Muscle of leg (tissue), 3 donors: ENCODE measurements at regions not wholly inside any gene's neighbourhood (a gene's known extent, or its start where the extent isn't known, plus 50 kb on each side); places are given as distances from the start of the nearest gene placed in this dataset.
"Not testable (repeated sequence)": the region's sequence is repeated elsewhere in the genome, so short reads cannot be mapped to it uniquely, and the experiment has no call there.

Source experiments
- DNase-seq: peaks from one replicate; pipeline ENCODE4 v3.0.0; 2013
- H3K27ac ChIP-seq: one replicate; pipeline ENCODE4 v1.5.1; 2013; ENCODE audit warnings: mild to moderate bottlenecking, low read length, control low read depth
- H3K27me3 ChIP-seq: one replicate; pipeline ENCODE4 v1.6.1; 2013; ENCODE audit warnings: low read length; ENCODE audit not compliant: control insufficient read depth, insufficient read depth
- H3K36me3 ChIP-seq: one replicate; pipeline ENCODE4 v1.6.1; 2013; ENCODE audit warnings: low read length; ENCODE audit not compliant: control insufficient read depth, insufficient read depth
- H3K4me1 ChIP-seq: one replicate; pipeline ENCODE4 v1.6.1; 2013; ENCODE audit warnings: low read length; ENCODE audit not compliant: control insufficient read depth, insufficient read depth
- H3K4me3 ChIP-seq: one replicate; pipeline ENCODE4 v1.5.1; 2013; ENCODE audit warnings: low read length, control low read depth
- H3K9me3 ChIP-seq: replicated peaks from 2 replicates; pipeline ENCODE4 v1.6.1; 2013; ENCODE audit warnings: low read depth, low read length; ENCODE audit not compliant: control insufficient read depth
- WGBS: methylation state at CpG from one replicate; pipeline ENCODE4 v1.1.5; 2013; ENCODE audit warnings: missing lambda C conversion rate; ENCODE audit not compliant: insufficient coverage; 5-methylcytosine and 5-hydroxymethylcytosine counted together

DNA sequence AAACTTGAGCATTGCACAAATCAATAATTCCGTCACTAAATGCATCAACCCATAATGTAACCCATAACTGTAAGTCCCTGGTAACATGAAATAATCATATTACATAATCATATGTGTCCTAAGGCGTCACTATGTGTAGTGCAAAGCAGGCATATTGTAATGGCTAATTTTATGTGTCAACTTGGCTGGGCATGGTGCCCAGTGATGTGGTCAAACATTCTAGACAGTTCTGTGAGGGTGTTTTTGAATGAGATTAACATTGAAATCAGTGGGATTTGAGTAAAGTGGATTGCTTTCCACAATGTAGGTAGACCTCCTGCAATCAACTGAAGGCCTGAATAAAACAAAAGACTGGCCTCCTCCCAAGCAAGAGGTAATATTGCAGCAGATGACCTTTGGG, 794.4 kb upstream of the ACO1 start:
- no peaks in the 10 kb centered on the region for H3K36me3 ChIP-seq
- no peaks in the 10 kb centered on the region for H3K9me3 ChIP-seq
- H3K27ac ChIP-seq: no peak overlapping the region
- no peak for DNase-seq
- H3K4me1 ChIP-seq: no peaks in the 10 kb centered on the region
- no peak overlapping the region for H3K4me3 ChIP-seq
- WGBS: no CpG with 5 or more reads among the region's 2 CpGs
- no peaks in the 10 kb centered on the region for H3K27me3 ChIP-seq

DNA sequence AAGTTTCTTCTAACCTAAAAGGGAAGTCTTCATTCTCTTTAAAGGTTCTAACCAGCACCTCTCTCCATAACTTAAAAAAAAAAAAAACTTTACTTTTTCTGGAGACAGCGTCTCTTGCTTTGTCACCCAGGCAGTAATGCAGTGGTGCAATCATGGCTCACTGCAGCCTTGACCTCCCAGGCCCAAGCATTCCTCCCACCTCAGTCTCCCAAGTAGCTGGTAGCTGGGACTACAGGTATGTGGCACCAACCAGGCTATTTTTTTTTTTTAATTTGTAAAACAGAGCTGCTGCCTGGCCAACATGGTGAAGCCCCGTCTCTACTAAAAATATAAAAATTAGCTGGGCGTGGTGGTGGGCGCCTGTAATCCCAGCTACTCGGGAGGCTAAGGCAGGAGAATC, 787.4 kb upstream of the ACO1 start:
- no CpG with 5 or more reads among the region's 5 CpGs for WGBS
- H3K4me1 ChIP-seq, H3K4me3 ChIP-seq, H3K27me3 ChIP-seq, H3K27ac ChIP-seq, DNase-seq, H3K9me3 ChIP-seq, H3K36me3 ChIP-seq: not testable (repeated sequence)

DNA sequence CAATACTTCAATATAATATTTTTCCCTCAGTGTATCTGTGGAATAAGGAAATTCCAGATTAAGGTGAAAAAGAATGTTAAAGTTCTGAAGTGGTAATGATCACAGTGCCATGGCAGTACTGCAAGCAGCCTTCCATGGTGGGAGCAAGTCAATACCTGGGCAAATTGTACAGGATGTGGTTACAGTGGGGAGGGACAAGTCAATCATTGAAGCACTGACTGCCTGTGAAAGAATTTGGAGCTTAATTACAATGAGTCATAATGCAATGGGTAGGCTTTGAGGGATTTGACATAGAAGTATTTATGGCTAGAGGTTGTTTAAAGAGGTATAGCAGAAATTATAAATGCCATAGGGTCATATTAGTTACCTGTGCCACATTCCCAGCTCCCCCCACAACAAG, 786.5 kb upstream of the ACO1 start:
- H3K27ac ChIP-seq: no peak overlapping the region
- H3K27me3 ChIP-seq: no peaks in the 10 kb centered on the region
- H3K4me3 ChIP-seq: no peak overlapping the region
- DNase-seq: no peak
- H3K4me1 ChIP-seq: no peaks in the 10 kb centered on the region
- no peaks in the 10 kb centered on the region for H3K9me3 ChIP-seq
- H3K36me3 ChIP-seq: no peaks in the 10 kb centered on the region

DNA sequence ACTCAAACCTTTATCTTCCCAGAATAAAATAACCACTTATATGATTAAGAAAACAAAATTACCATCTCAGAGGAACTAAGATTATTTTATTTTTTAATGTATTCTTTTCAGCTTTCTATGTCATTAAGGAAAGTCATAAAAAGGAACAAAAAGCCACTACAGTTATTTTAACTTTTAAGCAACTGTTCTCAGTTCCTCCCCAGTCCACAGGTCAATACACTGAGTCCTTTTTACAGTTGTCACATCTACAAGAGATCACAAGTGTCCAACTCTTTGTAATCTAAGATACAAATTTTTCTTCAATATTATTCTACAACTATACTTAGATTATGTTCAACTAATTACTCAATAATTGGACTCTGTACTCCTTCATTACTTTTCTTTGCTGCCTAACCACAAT, 782.8 kb upstream of the ACO1 start:
- H3K9me3 ChIP-seq: no peaks in the 10 kb centered on the region
- no peak overlapping the region for H3K4me3 ChIP-seq
- H3K27ac ChIP-seq: no peak overlapping the region
- DNase-seq: no peak
- H3K27me3 ChIP-seq: no peaks in the 10 kb centered on the region
- no peaks in the 10 kb centered on the region for H3K4me1 ChIP-seq
- H3K36me3 ChIP-seq: no peaks in the 10 kb centered on the region

DNA sequence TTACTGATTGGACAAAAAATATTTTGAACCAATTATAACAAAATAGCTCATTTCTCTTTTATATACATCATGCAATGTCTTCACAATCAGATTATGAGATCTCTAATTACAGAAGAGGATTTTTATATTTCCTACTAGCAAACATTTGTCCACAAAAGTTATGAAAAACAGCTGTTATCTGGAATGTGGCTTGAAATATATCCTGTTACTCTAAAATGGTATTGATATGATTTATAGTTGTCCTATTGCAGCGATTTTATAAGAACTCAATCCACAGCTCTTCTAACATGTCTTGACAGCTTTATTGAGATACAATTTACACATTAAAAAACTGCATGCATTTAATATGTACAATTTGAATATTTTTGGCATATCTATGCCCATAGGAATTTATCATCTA, 779.9 kb upstream of the ACO1 start:
- Histone ChIP-seq H3K9me3 (no peaks in the 10 kb centered on the region), H3K36me3 (no peaks in the 10 kb centered on the region), H3K27ac (no peak overlapping the region), H3K4me1 (no peaks in the 10 kb centered on the region), H3K27me3 (no peaks in the 10 kb centered on the region), H3K4me3 (no peak overlapping the region)
- WGBS: no CpG with 5 or more reads among the region's 1 CpG
- no peak for DNase-seq

DNA sequence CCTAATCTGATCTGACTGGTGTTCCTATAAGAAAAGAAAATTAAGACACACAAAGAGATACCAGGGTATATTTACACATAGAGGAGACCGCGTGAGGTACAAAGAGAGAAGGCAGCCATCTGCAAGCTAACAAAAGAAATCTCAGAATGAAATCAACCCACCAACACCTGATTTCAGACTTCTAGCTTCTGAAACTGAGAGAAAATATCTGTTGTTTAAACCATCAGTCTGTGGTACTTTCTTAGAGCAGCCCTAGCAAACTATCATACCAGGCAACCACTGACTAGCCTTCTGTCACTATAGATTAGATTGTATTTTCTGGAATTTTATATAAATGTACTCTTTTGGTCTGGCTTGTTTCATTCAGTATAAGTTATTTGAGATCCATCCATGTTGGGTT, 779.3 kb upstream of the ACO1 start:
- H3K9me3 ChIP-seq: no peaks in the 10 kb centered on the region
- H3K4me1 ChIP-seq: no peaks in the 10 kb centered on the region
- no peak for DNase-seq
- no peaks in the 10 kb centered on the region for H3K36me3 ChIP-seq
- no peak overlapping the region for H3K4me3 ChIP-seq
- H3K27ac ChIP-seq: no peak overlapping the region
- no CpG with 5 or more reads among the region's 2 CpGs for WGBS
- H3K27me3 ChIP-seq: no peaks in the 10 kb centered on the region

DNA sequence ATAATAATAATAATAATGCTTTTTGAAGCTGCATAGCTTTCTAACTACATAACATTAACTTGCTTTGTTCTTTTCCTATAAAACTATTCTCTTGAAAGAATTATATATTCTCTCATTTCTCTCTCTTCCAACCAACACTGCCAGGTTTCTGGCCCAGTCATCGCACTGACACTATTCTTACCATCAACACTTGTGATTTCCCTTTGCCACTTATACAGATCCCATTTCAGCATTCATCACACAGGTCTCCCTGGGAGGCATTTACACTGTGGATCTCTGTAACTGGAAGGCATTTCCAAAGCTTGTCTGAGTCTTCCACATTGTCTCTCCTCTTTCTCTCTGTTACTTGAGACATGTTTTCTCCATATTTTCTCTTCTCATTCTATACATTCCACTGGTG, 777.8 kb upstream of the ACO1 start:
- Histone ChIP-seq H3K4me3 (no peak overlapping the region), H3K27ac (peak overlapping the region; percentile 16), H3K27me3 (no peaks in the 10 kb centered on the region), H3K9me3 (no peaks in the 10 kb centered on the region), H3K36me3 (no peaks in the 10 kb centered on the region), H3K4me1 (no peaks in the 10 kb centered on the region)
- peak; percentile 28 for DNase-seq
- 92% methylated on average over 1 of the region's 1 CpG for WGBS

DNA sequence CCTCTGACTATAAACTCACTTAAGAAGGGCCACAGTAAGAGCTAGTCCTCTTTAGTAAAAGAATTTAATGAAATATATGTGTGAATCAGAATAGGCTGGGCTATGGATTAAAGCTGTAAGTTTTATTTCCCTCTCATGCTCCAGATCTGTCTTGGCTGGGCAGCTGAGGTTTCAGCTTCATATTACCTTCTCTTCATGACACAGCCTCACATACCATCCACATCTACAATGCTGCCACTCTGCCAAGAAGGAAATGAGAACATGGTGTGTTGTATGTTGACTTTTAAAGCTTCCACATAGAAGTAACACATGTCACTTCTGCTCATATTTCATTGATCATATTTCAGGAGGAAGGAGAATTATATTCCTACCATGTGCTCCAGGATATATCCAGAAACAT, 776.0 kb upstream of the ACO1 start:
- Histone ChIP-seq H3K27me3 (no peaks in the 10 kb centered on the region), H3K4me3 (no peak overlapping the region), H3K36me3 (no peaks in the 10 kb centered on the region), H3K9me3 (no peaks in the 10 kb centered on the region), H3K27ac (peak overlapping the region; percentile 53), H3K4me1 (no peaks in the 10 kb centered on the region)
- DNase-seq: peak; percentile 65

DNA sequence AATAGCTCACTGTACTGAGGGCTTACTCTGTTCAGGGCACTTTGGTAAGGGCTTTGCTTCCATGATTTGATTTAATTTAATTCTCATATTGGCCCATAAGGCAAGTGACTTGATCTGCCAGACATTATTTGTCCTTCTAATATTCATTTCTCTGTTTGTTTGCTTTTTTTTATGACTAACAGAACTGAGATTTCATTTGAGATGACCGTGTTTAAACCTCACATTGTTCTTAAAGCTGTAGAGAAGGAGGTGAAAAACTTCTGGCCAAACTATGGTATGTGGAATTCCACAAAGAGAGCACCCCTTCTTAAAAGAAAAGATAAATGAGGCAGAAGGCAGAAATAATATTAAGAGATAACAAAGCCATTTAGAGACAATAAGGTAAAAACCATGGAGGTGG, 775.6 kb upstream of the ACO1 start:
- no peaks in the 10 kb centered on the region for H3K9me3 ChIP-seq
- no peaks in the 10 kb centered on the region for H3K4me1 ChIP-seq
- H3K27ac ChIP-seq: peak overlapping the region; percentile 22
- H3K4me3 ChIP-seq: no peak overlapping the region
- no peaks in the 10 kb centered on the region for H3K36me3 ChIP-seq
- WGBS: no CpG with 5 or more reads among the region's 1 CpG
- no peak for DNase-seq
- H3K27me3 ChIP-seq: no peaks in the 10 kb centered on the region

DNA sequence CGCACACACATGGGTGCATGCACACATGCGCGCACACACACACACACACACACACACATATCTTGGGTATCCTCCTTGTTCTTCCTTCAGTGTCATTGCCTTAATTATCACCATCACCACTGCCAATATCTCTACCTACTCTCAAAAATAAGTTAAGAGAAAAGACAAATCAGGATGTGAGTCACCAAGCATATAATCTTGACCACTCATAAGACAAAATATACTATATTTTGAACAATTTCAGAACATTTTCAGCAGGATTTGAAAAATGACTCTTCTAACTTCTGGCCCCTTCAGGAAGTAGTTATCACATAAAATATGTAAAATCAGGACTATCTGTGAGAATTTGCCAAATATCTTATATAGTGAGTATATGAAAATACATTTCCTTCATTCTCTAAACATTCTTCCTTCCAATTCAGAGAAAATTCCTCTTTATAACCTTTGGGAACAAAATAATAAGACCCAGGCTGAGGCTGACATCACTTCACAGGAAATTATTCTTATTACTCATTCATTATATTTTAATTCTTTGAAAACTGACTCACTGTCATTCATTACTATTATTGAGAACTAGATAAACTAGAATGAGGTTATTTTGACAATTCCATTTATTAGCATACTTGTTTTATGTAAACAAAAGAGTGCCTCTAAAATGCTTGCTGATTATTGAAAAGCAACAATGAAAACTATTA, 772.0 kb upstream of the ACO1 start:
- 80% methylated on average over 2 of the region's 3 CpGs for WGBS
- no peak for DNase-seq

DNA sequence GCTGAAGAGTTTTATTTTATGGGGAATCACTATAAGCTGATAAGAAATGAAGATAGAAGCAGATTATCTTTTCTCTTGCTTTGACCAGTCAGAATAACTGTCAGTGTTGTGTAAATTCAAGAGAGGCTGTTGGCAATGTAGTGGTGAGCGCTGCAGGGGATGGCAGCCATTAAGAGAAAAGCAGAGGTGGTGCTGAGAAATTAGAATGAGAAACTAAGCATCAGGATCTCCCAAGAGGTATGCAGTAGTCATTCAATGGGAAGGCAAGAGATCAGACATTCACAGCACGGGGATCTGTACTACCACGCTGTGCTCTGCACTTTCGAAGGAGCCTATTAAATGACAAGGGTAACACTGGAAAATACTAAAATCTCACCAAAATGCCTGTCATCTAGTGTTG, 768.5 kb upstream of the ACO1 start:
- no peaks in the 10 kb centered on the region for H3K27me3 ChIP-seq
- H3K9me3 ChIP-seq: no peaks in the 10 kb centered on the region
- H3K4me1 ChIP-seq: peaks cover 4% of the 10 kb centered on the region
- no peak overlapping the region for H3K4me3 ChIP-seq
- DNase-seq: no peak
- H3K27ac ChIP-seq: no peak overlapping the region
- WGBS: 90% methylated on average over 2 of the region's 4 CpGs
- H3K36me3 ChIP-seq: no peaks in the 10 kb centered on the region

More for the DNA sequence above, 772.0 kb upstream of the ACO1 start:
- Histone ChIP-seq H3K9me3 (no peaks in the 10 kb centered on the region), H3K4me1 (peaks cover 4% of the 10 kb centered on the region), H3K36me3 (no peaks in the 10 kb centered on the region), H3K27me3 (no peaks in the 10 kb centered on the region), H3K27ac (no peak overlapping the region), H3K4me3 (no peak overlapping the region)
